ENCODE measurements at regions not wholly inside any gene's neighbourhood (a gene's known extent, or its start where the extent isn't known, plus 50 kb on each side); places are given as distances from the start of the nearest gene placed in this dataset.

- Histone ChIP-seq H3K4me3 (ENCODE audit: low read length in 2 of 2) (no peak overlapping the region), H3K27me3 (ENCODE audit: control insufficient read depth in 2 of 2, insufficient read depth in 1 of 2, low read length in 1 of 2) (no peaks in the 10 kb centered on the region), H3K9me3 (ENCODE audit: control insufficient read depth in 2 of 2, insufficient read depth in 1 of 2, low read length in 1 of 2) (no peaks in the 10 kb centered on the region), H3K4me1 (ENCODE audit: control insufficient read depth in 2 of 2, insufficient read depth in 2 of 2, low read length in 2 of 2) (no peaks in the 10 kb centered on the region), H3K27ac (ENCODE audit: low read depth in 1 of 2, low read length in 1 of 2) (no peak overlapping the region), H3K36me3 (ENCODE audit: control insufficient read depth in 2 of 2, insufficient read depth in 2 of 2, low read length in 1 of 2) (no peaks in the 10 kb centered on the region)
- no peak for DNase-seq (ENCODE audit: low read depth in 6 of 9, low spot score in 9 of 9)
- WGBS: 81% methylated on average over 6 of the region's 6 CpGs
These were observed 334.0 kb downstream of the BUD13 start for GRCh38 chr11:116438651-116439360.

- DNase-seq (ENCODE audit: low read depth in 6 of 9, low spot score in 9 of 9): no peak
- 56% methylated on average over 2 of the region's 2 CpGs for WGBS
- H3K27ac ChIP-seq (ENCODE audit: low read depth in 1 of 2, low read length in 1 of 2): no peak overlapping the region
- H3K4me1 ChIP-seq (ENCODE audit: control insufficient read depth in 2 of 2, insufficient read depth in 2 of 2, low read length in 2 of 2): no peaks in the 10 kb centered on the region
- H3K4me3 ChIP-seq (ENCODE audit: low read length in 2 of 2): no peak overlapping the region
- no peaks in the 10 kb centered on the region for H3K27me3 ChIP-seq (ENCODE audit: control insufficient read depth in 2 of 2, insufficient read depth in 1 of 2, low read length in 1 of 2)
- H3K9me3 ChIP-seq (ENCODE audit: control insufficient read depth in 2 of 2, insufficient read depth in 1 of 2, low read length in 1 of 2): no peaks in the 10 kb centered on the region
- no peaks in the 10 kb centered on the region for H3K36me3 ChIP-seq (ENCODE audit: control insufficient read depth in 2 of 2, insufficient read depth in 2 of 2, low read length in 1 of 2)
These were observed 337.8 kb downstream of the BUD13 start for GRCh38 chr11:116434986-116435385.

GRCh38 chr11:116432301-116432700 is 340.5 kb downstream of the BUD13 start:
- Histone ChIP-seq H3K9me3 (ENCODE audit: control insufficient read depth in 2 of 2, insufficient read depth in 1 of 2, low read length in 1 of 2) (no peaks in the 10 kb centered on the region), H3K4me1 (ENCODE audit: control insufficient read depth in 2 of 2, insufficient read depth in 2 of 2, low read length in 2 of 2) (no peaks in the 10 kb centered on the region), H3K27ac (ENCODE audit: low read depth in 1 of 2, low read length in 1 of 2) (no peak overlapping the region), H3K36me3 (ENCODE audit: control insufficient read depth in 2 of 2, insufficient read depth in 2 of 2, low read length in 1 of 2) (no peaks in the 10 kb centered on the region), H3K4me3 (ENCODE audit: low read length in 2 of 2) (no peak overlapping the region), H3K27me3 (ENCODE audit: control insufficient read depth in 2 of 2, insufficient read depth in 1 of 2, low read length in 1 of 2) (peaks cover 0 to 2% of the 10 kb centered on the region in 2 donors)
- WGBS: 97% methylated on average over 9 of the region's 9 CpGs
- DNase-seq (ENCODE audit: low read depth in 6 of 9, low spot score in 9 of 9): no peak

- no peaks in the 10 kb centered on the region for H3K9me3 ChIP-seq (ENCODE audit: control insufficient read depth in 2 of 2, insufficient read depth in 1 of 2, low read length in 1 of 2)
- H3K27me3 ChIP-seq (ENCODE audit: control insufficient read depth in 2 of 2, insufficient read depth in 1 of 2, low read length in 1 of 2): peaks cover 0 to 2% of the 10 kb centered on the region in 2 donors
- no peak for DNase-seq (ENCODE audit: low read depth in 6 of 9, low spot score in 9 of 9)
- no peaks in the 10 kb centered on the region for H3K4me1 ChIP-seq (ENCODE audit: control insufficient read depth in 2 of 2, insufficient read depth in 2 of 2, low read length in 2 of 2)
- WGBS: 73% methylated on average over 1 of the region's 1 CpG
- H3K27ac ChIP-seq (ENCODE audit: low read depth in 1 of 2, low read length in 1 of 2): no peak overlapping the region
- H3K4me3 ChIP-seq (ENCODE audit: low read length in 2 of 2): no peak overlapping the region
- H3K36me3 ChIP-seq (ENCODE audit: control insufficient read depth in 2 of 2, insufficient read depth in 2 of 2, low read length in 1 of 2): no peaks in the 10 kb centered on the region
These were observed 340.9 kb downstream of the BUD13 start for GRCh38 chr11:116431842-116432241.

- Histone ChIP-seq H3K27ac (ENCODE audit: low read depth in 1 of 2, low read length in 1 of 2) (no peak overlapping the region), H3K9me3 (ENCODE audit: control insufficient read depth in 2 of 2, insufficient read depth in 1 of 2, low read length in 1 of 2) (no peaks in the 10 kb centered on the region), H3K27me3 (ENCODE audit: control insufficient read depth in 2 of 2, insufficient read depth in 1 of 2, low read length in 1 of 2) (peaks cover 0 to 2% of the 10 kb centered on the region in 2 donors), H3K4me3 (ENCODE audit: low read length in 2 of 2) (no peak overlapping the region), H3K36me3 (ENCODE audit: control insufficient read depth in 2 of 2, insufficient read depth in 2 of 2, low read length in 1 of 2) (no peaks in the 10 kb centered on the region), H3K4me1 (ENCODE audit: control insufficient read depth in 2 of 2, insufficient read depth in 2 of 2, low read length in 2 of 2) (no peaks in the 10 kb centered on the region)
- WGBS: 88% methylated on average over 6 of the region's 6 CpGs
- no peak for DNase-seq (ENCODE audit: low read depth in 6 of 9, low spot score in 9 of 9)
These were observed 344.2 kb downstream of the BUD13 start for GRCh38 chr11:116428638-116428975.

- DNase-seq (ENCODE audit: low read depth in 6 of 9, low spot score in 9 of 9): no peak
- WGBS: 36% methylated on average over 11 of the region's 11 CpGs
- Histone ChIP-seq H3K27me3 (ENCODE audit: control insufficient read depth in 2 of 2, insufficient read depth in 1 of 2, low read length in 1 of 2) (peaks cover 0 to 2% of the 10 kb centered on the region in 2 donors), H3K9me3 (ENCODE audit: control insufficient read depth in 2 of 2, insufficient read depth in 1 of 2, low read length in 1 of 2) (no peaks in the 10 kb centered on the region), H3K27ac (ENCODE audit: low read depth in 1 of 2, low read length in 1 of 2) (no peak overlapping the region), H3K4me1 (ENCODE audit: control insufficient read depth in 2 of 2, insufficient read depth in 2 of 2, low read length in 2 of 2) (no peaks in the 10 kb centered on the region), H3K36me3 (ENCODE audit: control insufficient read depth in 2 of 2, insufficient read depth in 2 of 2, low read length in 1 of 2) (no peaks in the 10 kb centered on the region), H3K4me3 (ENCODE audit: low read length in 2 of 2) (no peak overlapping the region)
These were observed 344.7 kb downstream of the BUD13 start for GRCh38 chr11:116427903-116428637.

- Histone ChIP-seq H3K36me3 (ENCODE audit: control insufficient read depth in 2 of 2, insufficient read depth in 2 of 2, low read length in 1 of 2) (no peaks in the 10 kb centered on the region), H3K4me1 (ENCODE audit: control insufficient read depth in 2 of 2, insufficient read depth in 2 of 2, low read length in 2 of 2) (no peaks in the 10 kb centered on the region), H3K4me3 (ENCODE audit: low read length in 2 of 2) (no peak overlapping the region), H3K27ac (ENCODE audit: low read depth in 1 of 2, low read length in 1 of 2) (no peak overlapping the region), H3K27me3 (ENCODE audit: control insufficient read depth in 2 of 2, insufficient read depth in 1 of 2, low read length in 1 of 2) (peaks cover 0 to 2% of the 10 kb centered on the region in 2 donors), H3K9me3 (ENCODE audit: control insufficient read depth in 2 of 2, insufficient read depth in 1 of 2, low read length in 1 of 2) (no peaks in the 10 kb centered on the region)
- 49% methylated on average over 3 of the region's 3 CpGs for WGBS
- no peak for DNase-seq (ENCODE audit: low read depth in 6 of 9, low spot score in 9 of 9)
These were observed 345.4 kb downstream of the BUD13 start for GRCh38 chr11:116427337-116427902.

- Histone ChIP-seq H3K36me3 (ENCODE audit: control insufficient read depth in 2 of 2, insufficient read depth in 2 of 2, low read length in 1 of 2) (no peaks in the 10 kb centered on the region), H3K9me3 (ENCODE audit: control insufficient read depth in 2 of 2, insufficient read depth in 1 of 2, low read length in 1 of 2) (no peaks in the 10 kb centered on the region), H3K27me3 (ENCODE audit: control insufficient read depth in 2 of 2, insufficient read depth in 1 of 2, low read length in 1 of 2) (peaks cover 0 to 2% of the 10 kb centered on the region in 2 donors), H3K27ac (ENCODE audit: low read depth in 1 of 2, low read length in 1 of 2) (no peak overlapping the region), H3K4me1 (ENCODE audit: control insufficient read depth in 2 of 2, insufficient read depth in 2 of 2, low read length in 2 of 2) (no peaks in the 10 kb centered on the region), H3K4me3 (ENCODE audit: low read length in 2 of 2) (no peak overlapping the region)
- DNase-seq (ENCODE audit: low read depth in 6 of 9, low spot score in 9 of 9): no peak
- WGBS: 67% methylated on average over 1 of the region's 1 CpG
These were observed 346.0 kb downstream of the BUD13 start for GRCh38 chr11:116426761-116427160.

GRCh38 chr11:116424615-116425261 is 348.0 kb downstream of the BUD13 start:
- no peak for DNase-seq (ENCODE audit: low read depth in 6 of 9, low spot score in 9 of 9)
- 90% methylated on average over 4 of the region's 4 CpGs for WGBS

More at GRCh38 chr11:116424615-116425261, 348.0 kb downstream of the BUD13 start:
- Histone ChIP-seq H3K9me3 (ENCODE audit: control insufficient read depth in 2 of 2, insufficient read depth in 1 of 2, low read length in 1 of 2) (no peaks in the 10 kb centered on the region), H3K36me3 (ENCODE audit: control insufficient read depth in 2 of 2, insufficient read depth in 2 of 2, low read length in 1 of 2) (no peaks in the 10 kb centered on the region), H3K27ac (ENCODE audit: low read depth in 1 of 2, low read length in 1 of 2) (no peak overlapping the region), H3K27me3 (ENCODE audit: control insufficient read depth in 2 of 2, insufficient read depth in 1 of 2, low read length in 1 of 2) (peaks cover 0 to 2% of the 10 kb centered on the region in 2 donors), H3K4me1 (ENCODE audit: control insufficient read depth in 2 of 2, insufficient read depth in 2 of 2, low read length in 2 of 2) (no peaks in the 10 kb centered on the region), H3K4me3 (ENCODE audit: low read length in 2 of 2) (no peak overlapping the region)

All from thymus (tissue), 11 donors.